ENCODE measurements at regions not wholly inside any gene's neighbourhood (a gene's known extent, or its start where the extent isn't known, plus 50 kb on each side); places are given as distances from the start of the nearest gene placed in this dataset.

- Histone ChIP-seq H3K4me3 (no peak overlapping the region), H3K4me1 (no peaks in the 10 kb centered on the region), H3K27ac (no peak overlapping the region), H3K9me3 (no peaks in the 10 kb centered on the region), H3K27me3 (no peaks in the 10 kb centered on the region), H3K36me3 (no peaks in the 10 kb centered on the region)
- no peak for DNase-seq
- no peak for TF ChIP-seq CTCF (IDR thresholded peaks at IDR 0.05)
- TF ChIP-seq POLR2A (IDR thresholded peaks at IDR 0.05), result no peak
These were observed 60.1 kb upstream of the KMT2C start for GRCh38 chr7:152495867-152496266.

GRCh38 chr7:152492952-152493351 is 57.1 kb upstream of the KMT2C start:
- no peaks in the 10 kb centered on the region for H3K36me3 ChIP-seq
- no peaks in the 10 kb centered on the region for H3K4me1 ChIP-seq
- no peak overlapping the region for H3K4me3 ChIP-seq
- TF ChIP-seq POLR2A (IDR thresholded peaks at IDR 0.05) (no peak), CTCF (IDR thresholded peaks at IDR 0.05) (no peak)
- no peaks in the 10 kb centered on the region for H3K9me3 ChIP-seq
- no peak for DNase-seq
- no peak overlapping the region for H3K27ac ChIP-seq
- no peaks in the 10 kb centered on the region for H3K27me3 ChIP-seq

GRCh38 chr7:152489044-152489443 is 53.2 kb upstream of the KMT2C start:
- H3K9me3 ChIP-seq, result no peaks in the 10 kb centered on the region
- H3K36me3 ChIP-seq, result no peaks in the 10 kb centered on the region
- no peak overlapping the region for H3K4me3 ChIP-seq
- H3K27ac ChIP-seq, result no peak overlapping the region
- no peak for DNase-seq
- TF ChIP-seq POLR2A (IDR thresholded peaks at IDR 0.05), result no peak
- TF ChIP-seq CTCF (IDR thresholded peaks at IDR 0.05), result no peak
- H3K4me1 ChIP-seq, result no peaks in the 10 kb centered on the region
- no peaks in the 10 kb centered on the region for H3K27me3 ChIP-seq

GRCh38 chr7:152486968-152487367 is 51.2 kb upstream of the KMT2C start:
- DNase-seq, result no peak
- no peak overlapping the region for H3K4me3 ChIP-seq
- no peak overlapping the region for H3K27ac ChIP-seq
- no peaks in the 10 kb centered on the region for H3K36me3 ChIP-seq
- no peaks in the 10 kb centered on the region for H3K27me3 ChIP-seq
- TF ChIP-seq POLR2A (IDR thresholded peaks at IDR 0.05) (no peak), CTCF (IDR thresholded peaks at IDR 0.05) (no peak)
- no peaks in the 10 kb centered on the region for H3K9me3 ChIP-seq
- H3K4me1 ChIP-seq, result no peaks in the 10 kb centered on the region

- DNase-seq, result peak in 1 of 3 donors; percentile 14
- no peak overlapping the region for H3K4me3 ChIP-seq
- H3K4me1 ChIP-seq, result no peaks in the 10 kb centered on the region
- H3K36me3 ChIP-seq, result no peaks in the 10 kb centered on the region
- TF ChIP-seq CTCF (IDR thresholded peaks at IDR 0.05), result no peak
- no peak for TF ChIP-seq POLR2A (IDR thresholded peaks at IDR 0.05)
- no peak overlapping the region for H3K27ac ChIP-seq
- no peaks in the 10 kb centered on the region for H3K27me3 ChIP-seq
- H3K9me3 ChIP-seq, result no peaks in the 10 kb centered on the region
These were observed 50.0 kb upstream of the KMT2C start for GRCh38 chr7:152485826-152486225.
